Immature natural killer cell (primary cell): ENCODE measurements at regions not wholly inside any gene's neighbourhood (a gene's known extent, or its start where the extent isn't known, plus 50 kb on each side); places are given as distances from the start of the nearest gene placed in this dataset.

Source experiments
- DNase-seq, 3 donors: peaks; one replicate each; pipeline ENCODE4 v3.0.0; 2022; ENCODE audit warnings: mixed read lengths in 1 of 3
- H3K27ac Mint-ChIP-seq, 6 donors: one replicate each; pipeline ENCODE4 v1.8.0; 2020; ENCODE audit warnings: mixed read lengths in 6 of 6, mild to moderate bottlenecking in 5 of 6, inconsistent platforms in 4 of 6, moderate library complexity in 3 of 6
- H3K27me3 Mint-ChIP-seq, 3 donors: one replicate each; pipeline ENCODE4 v1.8.0; 2020 to 2021; ENCODE audit warnings: low read depth in 3 of 3, mild to moderate bottlenecking in 3 of 3, mixed read lengths in 3 of 3, moderate library complexity in 3 of 3, inconsistent platforms in 1 of 3
- H3K36me3 Mint-ChIP-seq, 3 donors: one replicate each; pipeline ENCODE4 v1.8.0; 2020; ENCODE audit warnings: mixed read lengths in 3 of 3, inconsistent platforms in 2 of 3, mild to moderate bottlenecking in 2 of 3
- H3K4me1 Mint-ChIP-seq, 2 donors: one replicate each; pipeline ENCODE4 v1.8.0; 2020; ENCODE audit warnings: inconsistent platforms in 2 of 2, mild to moderate bottlenecking in 2 of 2, mixed read lengths in 2 of 2, moderate library complexity in 1 of 2
- H3K4me3 Mint-ChIP-seq, 5 donors: one replicate each; pipeline ENCODE4 v1.8.0; 2020; ENCODE audit warnings: mild to moderate bottlenecking in 5 of 5, mixed read lengths in 5 of 5, inconsistent platforms in 3 of 5, moderate library complexity in 3 of 5
- H3K9me3 Mint-ChIP-seq, 6 donors: one replicate each; pipeline ENCODE4 v1.8.0; 2020; ENCODE audit warnings: mild to moderate bottlenecking in 6 of 6, mixed read lengths in 6 of 6, inconsistent platforms in 4 of 6, moderate library complexity in 3 of 6

DNA sequence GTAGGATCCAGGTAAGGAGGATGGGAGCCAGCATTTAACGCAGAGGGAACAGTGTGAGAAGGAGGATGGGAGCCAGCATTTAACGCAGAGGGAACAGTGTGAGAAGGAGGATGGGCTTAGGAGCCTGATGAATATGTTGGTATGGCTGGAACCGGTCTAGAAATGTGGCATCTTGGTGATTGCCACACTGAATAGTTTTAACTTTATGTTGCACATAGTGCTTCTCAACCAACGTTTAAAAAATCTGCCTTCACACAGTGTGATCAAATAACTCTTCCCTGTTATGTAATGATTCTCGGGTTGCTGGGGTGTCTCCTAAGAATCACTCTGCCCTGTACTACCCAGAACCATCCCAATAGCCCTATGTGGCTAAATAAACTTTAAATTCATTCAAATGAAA lies 146.9 kb upstream of the DUSP10 start:
- Mint-ChIP-seq H3K36me3 (no peaks in the 10 kb centered on the region), H3K4me1 (no peaks in the 10 kb centered on the region), H3K9me3 (no peaks in the 10 kb centered on the region), H3K27ac (peak overlapping the region in 1 of 6 donors; percentile 26), H3K4me3 (no peak overlapping the region), H3K27me3 (peaks cover 0 to 3% (median 0%) of the 10 kb centered on the region in 3 donors)
- no peak for DNase-seq

DNA sequence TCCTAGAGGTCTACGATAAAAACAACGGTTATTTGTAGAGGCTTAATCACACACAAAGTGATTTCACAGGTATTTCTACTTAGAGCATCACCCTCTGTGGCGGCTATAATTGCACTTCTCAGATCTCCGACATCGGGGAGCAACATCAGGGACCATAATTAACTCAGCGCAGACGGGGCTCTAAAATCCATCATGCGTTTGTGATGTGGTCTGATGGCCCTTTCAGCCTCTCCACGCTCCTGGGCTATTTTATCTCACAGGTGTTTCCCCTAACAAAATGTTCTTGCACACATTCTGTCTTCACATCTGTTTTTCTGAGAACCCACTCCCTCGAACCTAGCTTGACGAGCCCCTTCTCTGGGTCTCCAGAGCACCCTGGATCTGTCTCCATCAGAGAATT lies 146.3 kb upstream of the DUSP10 start:
- no peak for DNase-seq
- Mint-ChIP-seq H3K36me3 (no peaks in the 10 kb centered on the region), H3K27ac (no peak overlapping the region), H3K27me3 (peaks cover 0 to 3% (median 0%) of the 10 kb centered on the region in 3 donors), H3K9me3 (no peaks in the 10 kb centered on the region), H3K4me1 (no peaks in the 10 kb centered on the region), H3K4me3 (no peak overlapping the region)

DNA sequence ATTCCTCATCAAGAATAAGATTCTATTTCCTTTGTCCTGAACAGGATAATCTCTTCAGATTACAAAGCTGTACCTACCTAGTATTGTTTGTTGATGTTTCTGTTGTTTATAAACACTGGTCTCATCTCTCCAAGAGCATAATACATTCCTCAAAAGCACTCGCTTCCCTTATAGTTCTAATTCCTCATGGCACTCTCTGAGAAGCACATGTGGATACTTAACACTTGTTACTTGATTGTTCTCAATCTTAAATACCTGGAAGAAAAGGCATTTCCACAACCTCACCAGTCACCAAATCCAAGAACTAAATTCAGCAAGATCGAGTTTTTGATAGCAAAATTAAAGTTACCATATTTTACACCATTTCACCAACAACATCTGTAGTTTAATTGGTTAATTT lies 145.9 kb upstream of the DUSP10 start:
- Mint-ChIP-seq H3K27ac (no peak overlapping the region), H3K4me1 (no peaks in the 10 kb centered on the region), H3K4me3 (no peak overlapping the region), H3K27me3 (peaks cover 0 to 3% (median 0%) of the 10 kb centered on the region in 3 donors), H3K9me3 (no peaks in the 10 kb centered on the region), H3K36me3 (no peaks in the 10 kb centered on the region)
- no peak for DNase-seq

DNA sequence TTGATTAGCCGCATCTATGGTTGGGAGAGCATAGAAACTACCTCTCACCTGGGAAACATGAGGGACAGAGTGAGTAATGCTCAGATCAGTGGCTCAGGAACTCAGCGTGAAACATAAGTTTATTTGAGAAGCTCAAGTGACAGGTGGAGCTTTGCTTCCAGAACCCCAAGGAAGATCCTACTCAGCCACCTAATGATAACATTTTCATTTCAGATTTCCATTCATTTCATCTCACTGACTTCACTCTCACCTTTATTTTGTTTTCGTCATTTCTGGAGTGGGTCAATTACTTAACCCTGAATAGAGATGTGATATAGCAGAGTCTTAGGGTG lies 145.5 kb upstream of the DUSP10 start:
- Mint-ChIP-seq H3K4me1 (no peaks in the 10 kb centered on the region), H3K9me3 (no peaks in the 10 kb centered on the region), H3K27me3 (peaks cover 0 to 3% (median 0%) of the 10 kb centered on the region in 3 donors), H3K4me3 (no peak overlapping the region), H3K36me3 (no peaks in the 10 kb centered on the region), H3K27ac (no peak overlapping the region)
- DNase-seq = no peak

- H3K27ac Mint-ChIP-seq = no peak overlapping the region
- no peaks in the 10 kb centered on the region for H3K36me3 Mint-ChIP-seq
- H3K27me3 Mint-ChIP-seq = peaks cover 0 to 3% (median 0%) of the 10 kb centered on the region in 3 donors
- no peaks in the 10 kb centered on the region for H3K9me3 Mint-ChIP-seq
- DNase-seq = no peak
- H3K4me1 Mint-ChIP-seq = no peaks in the 10 kb centered on the region
- no peak overlapping the region for H3K4me3 Mint-ChIP-seq
These were observed 145.0 kb upstream of the DUSP10 start for GRCh38 chr1:221886743-221887414.

- H3K27me3 Mint-ChIP-seq = peaks cover 0 to 3% (median 0%) of the 10 kb centered on the region in 3 donors
- no peak overlapping the region for H3K4me3 Mint-ChIP-seq
- no peaks in the 10 kb centered on the region for H3K36me3 Mint-ChIP-seq
- H3K27ac Mint-ChIP-seq = peak overlapping the region in 1 of 6 donors; percentile 21
- H3K4me1 Mint-ChIP-seq = no peaks in the 10 kb centered on the region
- no peak for DNase-seq
- H3K9me3 Mint-ChIP-seq = no peaks in the 10 kb centered on the region
These were observed 144.4 kb upstream of the DUSP10 start for GRCh38 chr1:221886311-221886710.

DNA sequence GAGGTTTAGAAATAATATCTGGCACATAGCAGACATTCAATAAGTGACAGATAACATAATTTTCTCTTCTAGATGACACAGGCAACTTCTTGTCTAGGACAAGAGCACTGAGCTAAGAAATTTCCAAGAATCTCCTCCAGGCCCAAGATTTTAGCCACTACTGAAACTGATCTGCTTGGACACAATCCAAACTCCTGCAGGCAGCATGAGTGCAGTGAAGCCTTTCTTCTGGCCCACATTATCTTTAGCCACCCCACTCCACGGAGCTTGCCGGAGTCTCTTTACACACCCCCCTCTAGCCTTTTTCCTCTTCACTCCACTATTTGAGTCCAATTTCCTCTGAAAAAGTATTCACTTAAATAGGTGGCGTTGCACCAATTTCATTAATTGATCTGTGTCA lies 142.9 kb upstream of the DUSP10 start:
- DNase-seq = no peak
- no peak overlapping the region for H3K4me3 Mint-ChIP-seq
- no peak overlapping the region for H3K27ac Mint-ChIP-seq
- no peaks in the 10 kb centered on the region for H3K4me1 Mint-ChIP-seq
- H3K27me3 Mint-ChIP-seq = peaks cover 0 to 2% (median 0%) of the 10 kb centered on the region in 3 donors
- H3K36me3 Mint-ChIP-seq = no peaks in the 10 kb centered on the region
- no peaks in the 10 kb centered on the region for H3K9me3 Mint-ChIP-seq

GRCh38 chr1:221881805-221882581 lies 140.1 kb upstream of the DUSP10 start:
- DNase-seq = no peak
- no peaks in the 10 kb centered on the region for H3K4me1 Mint-ChIP-seq
- H3K36me3 Mint-ChIP-seq = no peaks in the 10 kb centered on the region
- no peaks in the 10 kb centered on the region for H3K9me3 Mint-ChIP-seq
- H3K27ac Mint-ChIP-seq = no peak overlapping the region
- peaks cover 0 to 3% (median 0%) of the 10 kb centered on the region in 3 donors for H3K27me3 Mint-ChIP-seq
- H3K4me3 Mint-ChIP-seq = no peak overlapping the region

DNA sequence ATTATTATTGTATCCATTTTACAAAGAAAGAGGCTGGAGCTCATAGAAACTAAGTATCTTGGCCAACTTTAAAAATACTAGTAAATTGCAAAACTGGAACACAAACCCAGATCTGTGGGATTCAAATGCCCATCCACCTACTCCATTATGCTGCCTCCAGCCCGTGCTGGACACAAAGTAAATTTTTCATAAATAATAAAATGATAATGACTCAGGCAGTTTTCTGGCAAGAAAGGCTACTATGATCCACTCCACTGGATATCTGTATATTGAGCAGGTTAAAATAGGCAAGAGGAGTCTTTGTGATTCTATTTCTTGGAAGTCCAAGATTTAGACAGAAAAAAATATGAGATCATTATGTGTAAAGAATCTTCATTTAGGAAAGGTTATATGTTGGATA lies 138.3 kb upstream of the DUSP10 start:
- H3K4me1 Mint-ChIP-seq = no peaks in the 10 kb centered on the region
- H3K36me3 Mint-ChIP-seq = no peaks in the 10 kb centered on the region
- H3K4me3 Mint-ChIP-seq = no peak overlapping the region
- peaks cover 0 to 3% (median 0%) of the 10 kb centered on the region in 3 donors for H3K27me3 Mint-ChIP-seq
- H3K9me3 Mint-ChIP-seq = no peaks in the 10 kb centered on the region
- DNase-seq = no peak
- no peak overlapping the region for H3K27ac Mint-ChIP-seq

- H3K27ac Mint-ChIP-seq = no peak overlapping the region
- H3K27me3 Mint-ChIP-seq = peaks cover 0 to 4% (median 0%) of the 10 kb centered on the region in 3 donors
- H3K36me3 Mint-ChIP-seq = no peaks in the 10 kb centered on the region
- no peak for DNase-seq
- no peak overlapping the region for H3K4me3 Mint-ChIP-seq
- H3K9me3 Mint-ChIP-seq = no peaks in the 10 kb centered on the region
- H3K4me1 Mint-ChIP-seq = no peaks in the 10 kb centered on the region
These were observed 136.2 kb upstream of the DUSP10 start for GRCh38 chr1:221878134-221878533.

- no peaks in the 10 kb centered on the region for H3K36me3 Mint-ChIP-seq
- no peaks in the 10 kb centered on the region for H3K4me1 Mint-ChIP-seq
- H3K9me3 Mint-ChIP-seq = no peaks in the 10 kb centered on the region
- H3K27me3 Mint-ChIP-seq = peaks cover 0 to 4% (median 0%) of the 10 kb centered on the region in 3 donors
- no peak for DNase-seq
- H3K4me3 Mint-ChIP-seq = no peak overlapping the region
- H3K27ac Mint-ChIP-seq = no peak overlapping the region
These were observed 135.4 kb upstream of the DUSP10 start for GRCh38 chr1:221877311-221877710.

GRCh38 chr1:221875004-221875330 lies 133.1 kb upstream of the DUSP10 start:
- H3K27me3 Mint-ChIP-seq = peaks cover 0 to 4% (median 0%) of the 10 kb centered on the region in 3 donors
- no peaks in the 10 kb centered on the region for H3K36me3 Mint-ChIP-seq
- H3K27ac Mint-ChIP-seq = no peak overlapping the region
- no peak overlapping the region for H3K4me3 Mint-ChIP-seq
- no peaks in the 10 kb centered on the region for H3K9me3 Mint-ChIP-seq
- no peaks in the 10 kb centered on the region for H3K4me1 Mint-ChIP-seq
- no peak for DNase-seq

- Mint-ChIP-seq H3K4me3 (no peak overlapping the region), H3K27me3 (peaks cover 0 to 4% (median 2%) of the 10 kb centered on the region in 3 donors), H3K36me3 (no peaks in the 10 kb centered on the region), H3K27ac (no peak overlapping the region), H3K9me3 (no peaks in the 10 kb centered on the region), H3K4me1 (no peaks in the 10 kb centered on the region)
- no peak for DNase-seq
These were observed 132.6 kb upstream of the DUSP10 start for GRCh38 chr1:221874285-221875003.

DNA sequence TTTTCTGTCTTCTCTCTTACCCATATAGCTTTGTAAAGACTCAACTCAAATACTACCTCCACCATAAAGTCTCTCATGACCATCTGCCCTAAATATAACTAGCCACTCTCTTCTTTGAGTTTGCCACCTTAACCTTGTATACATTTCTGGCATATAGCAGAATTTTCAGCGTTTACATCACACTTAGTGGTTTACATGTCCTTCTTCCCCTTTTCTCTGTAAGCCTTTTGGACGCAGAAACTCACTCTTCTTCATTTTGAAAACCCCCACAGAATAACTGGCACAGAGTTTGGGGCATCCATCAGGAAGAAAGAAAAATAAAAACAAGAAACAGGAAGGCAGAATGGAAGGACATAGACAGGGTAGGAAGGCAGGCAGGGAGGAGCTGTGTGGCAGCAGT lies 131.8 kb upstream of the DUSP10 start:
- Mint-ChIP-seq H3K36me3 (no peaks in the 10 kb centered on the region), H3K27me3 (peaks cover 0 to 4% (median 2%) of the 10 kb centered on the region in 3 donors), H3K27ac (no peak overlapping the region), H3K4me1 (no peaks in the 10 kb centered on the region), H3K9me3 (no peaks in the 10 kb centered on the region), H3K4me3 (no peak overlapping the region)
- no peak for DNase-seq
